ENCODE measurements at regions not wholly inside any gene's neighbourhood (a gene's known extent, or its start where the extent isn't known, plus 50 kb on each side); places are given as distances from the start of the nearest gene placed in this dataset. TPM values are rescaled to one million over a fixed set of nuclear protein-coding genes. Genes with fewer than 3 reads are reported as not detected.

DNA sequence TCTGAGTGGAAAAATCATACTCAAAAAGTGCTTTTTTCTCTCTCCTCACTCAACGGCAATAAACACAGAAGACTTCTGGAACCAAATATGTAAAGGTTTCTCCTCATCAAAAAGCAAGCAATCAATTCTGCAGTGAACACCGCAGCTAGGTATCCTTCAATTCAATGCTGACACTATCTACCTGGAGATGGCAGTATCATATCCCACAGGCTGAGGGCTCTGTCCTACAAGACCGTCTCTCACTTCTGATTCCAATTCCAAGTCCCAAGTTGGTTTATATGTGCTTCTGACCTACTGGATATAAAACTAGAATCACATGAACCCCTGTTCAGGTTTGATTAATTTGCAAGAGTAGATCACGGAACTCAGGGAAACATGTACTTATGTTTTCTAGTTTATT lies 59.7 kb upstream of the LUZP2 start:
- no peak overlapping the region for H3K4me3 ChIP-seq
- H3K9me3 ChIP-seq (replicated peaks): no peaks in the 10 kb centered on the region
- no peaks in the 10 kb centered on the region for H3K27me3 ChIP-seq (ENCODE audit: low read depth)
- no peak overlapping the region for H3K27ac ChIP-seq (replicated peaks)
- intact Hi-C loops (cut with micrococcal nuclease): no loop called here
- no peak for DNase-seq
- no peaks in the 10 kb centered on the region for H3K36me3 ChIP-seq
- H3K4me1 ChIP-seq: no peaks in the 10 kb centered on the region
- TF ChIP-seq, protein P1, sequence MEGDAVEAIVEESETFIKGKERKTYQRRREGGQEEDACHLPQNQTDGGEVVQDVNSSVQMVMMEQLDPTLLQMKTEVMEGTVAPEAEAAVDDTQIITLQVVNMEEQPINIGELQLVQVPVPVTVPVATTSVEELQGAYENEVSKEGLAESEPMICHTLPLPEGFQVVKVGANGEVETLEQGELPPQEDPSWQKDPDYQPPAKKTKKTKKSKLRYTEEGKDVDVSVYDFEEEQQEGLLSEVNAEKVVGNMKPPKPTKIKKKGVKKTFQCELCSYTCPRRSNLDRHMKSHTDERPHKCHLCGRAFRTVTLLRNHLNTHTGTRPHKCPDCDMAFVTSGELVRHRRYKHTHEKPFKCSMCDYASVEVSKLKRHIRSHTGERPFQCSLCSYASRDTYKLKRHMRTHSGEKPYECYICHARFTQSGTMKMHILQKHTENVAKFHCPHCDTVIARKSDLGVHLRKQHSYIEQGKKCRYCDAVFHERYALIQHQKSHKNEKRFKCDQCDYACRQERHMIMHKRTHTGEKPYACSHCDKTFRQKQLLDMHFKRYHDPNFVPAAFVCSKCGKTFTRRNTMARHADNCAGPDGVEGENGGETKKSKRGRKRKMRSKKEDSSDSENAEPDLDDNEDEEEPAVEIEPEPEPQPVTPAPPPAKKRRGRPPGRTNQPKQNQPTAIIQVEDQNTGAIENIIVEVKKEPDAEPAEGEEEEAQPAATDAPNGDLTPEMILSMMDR (IDR thresholded peaks at IDR 0.05; ENCODE audit: borderline replicate concordance): no peak

Small RNA genes in the stretch of these regions (microRNA-seq; reads per million reads assigned to microRNA genes)
- gene MIR8054: not detected
